ENCODE measurements at regions not wholly inside any gene's neighbourhood (a gene's known extent, or its start where the extent isn't known, plus 50 kb on each side); places are given as distances from the start of the nearest gene placed in this dataset.
A peak's percentile ranks its signal among the peaks of the same experiment; 100 is the strongest.

GRCh38 chr9:121559183-121559582 lies 59.5 kb upstream of the GGTA1 start:
- Histone ChIP-seq H3K27ac (peak overlapping the region in 2 of 12 donors; percentile 81 to 82), H3K27me3 (no peaks in the 10 kb centered on the region), H3K4me1 (peaks cover 10 to 40% (median 28%) of the 10 kb centered on the region in 12 donors), H3K36me3 (no peaks in the 10 kb centered on the region), H3K9me3 (no peaks in the 10 kb centered on the region), H3K4me3 (no peak overlapping the region)
- WGBS, 4 donors: 79 to 93% (median 87%) methylated on average over 7 of the region's 7 CpGs
- intact Hi-C loops (cut with DNase I): loop anchor here in 4 of 10 donors (5.0 to 10.0 kb wide), 6 partner anchors 33 to 306 kb away; no protein-coding TSS in a partner anchor
- DNase-seq: no peak
- TF ChIP-seq POLR2A (IDR thresholded peaks at IDR 0.05) (no peak), CTCF (IDR thresholded peaks at IDR 0.05) (no peak)
- ATAC-seq: no peak

GRCh38 chr9:121560921-121561320 lies 61.3 kb upstream of the GGTA1 start:
- 80 to 88% (median 87%) methylated on average over 9 to 11 of the region's 11 CpGs for WGBS, 4 donors
- no peak for ATAC-seq

GRCh38 chr9:121561385-121562222 lies 62.0 kb upstream of the GGTA1 start:
- Histone ChIP-seq H3K36me3 (no peaks in the 10 kb centered on the region), H3K27me3 (no peaks in the 10 kb centered on the region), H3K27ac (no peak overlapping the region), H3K4me1 (peaks cover 10 to 36% (median 26%) of the 10 kb centered on the region in 12 donors), H3K9me3 (no peaks in the 10 kb centered on the region), H3K4me3 (no peak overlapping the region)
- DNase-seq (no peak), ATAC-seq (no peak)
- TF ChIP-seq POLR2A (IDR thresholded peaks at IDR 0.05) (no peak), CTCF (IDR thresholded peaks at IDR 0.05) (no peak)
- WGBS, 4 donors: 89 to 95% (median 93%) methylated on average over 7 of the region's 7 CpGs
- intact Hi-C loops (cut with DNase I): no loop called here

More at GRCh38 chr9:121560921-121561320, 61.3 kb upstream of the GGTA1 start:
- H3K4me1 ChIP-seq: peaks cover 10 to 39% (median 28%) of the 10 kb centered on the region in 12 donors
- H3K4me3 ChIP-seq: no peak overlapping the region
- no peak overlapping the region for H3K27ac ChIP-seq
- no peak for DNase-seq
- no peaks in the 10 kb centered on the region for H3K27me3 ChIP-seq
- intact Hi-C loops (cut with DNase I): no loop called here
- H3K36me3 ChIP-seq: no peaks in the 10 kb centered on the region
- H3K9me3 ChIP-seq: no peaks in the 10 kb centered on the region
- no peak for TF ChIP-seq POLR2A (IDR thresholded peaks at IDR 0.05)
- no peak for TF ChIP-seq CTCF (IDR thresholded peaks at IDR 0.05)

GRCh38 chr9:121562301-121562700 lies 62.7 kb upstream of the GGTA1 start:
- no peaks in the 10 kb centered on the region for H3K9me3 ChIP-seq
- H3K36me3 ChIP-seq: no peaks in the 10 kb centered on the region
- no peak overlapping the region for H3K27ac ChIP-seq
- 86 to 92% (median 90%) methylated on average over 6 of the region's 6 CpGs for WGBS, 4 donors
- intact Hi-C loops (cut with DNase I): no loop called here
- peaks cover 6 to 35% (median 26%) of the 10 kb centered on the region in 12 donors for H3K4me1 ChIP-seq
- no peak for TF ChIP-seq CTCF (IDR thresholded peaks at IDR 0.05)
- no peak for TF ChIP-seq POLR2A (IDR thresholded peaks at IDR 0.05)
- ATAC-seq (no peak), DNase-seq (no peak)
- H3K27me3 ChIP-seq: no peaks in the 10 kb centered on the region
- no peak overlapping the region for H3K4me3 ChIP-seq
